BE2C (cell line): ENCODE measurements at regions not wholly inside any gene's neighbourhood (a gene's known extent, or its start where the extent isn't known, plus 50 kb on each side); places are given as distances from the start of the nearest gene placed in this dataset.
"Not testable (repeated sequence)": the region's sequence is repeated elsewhere in the genome, so short reads cannot be mapped to it uniquely, and the experiment has no call there.

ENCODE experiments used
- DNase-seq: peaks from one replicate; pipeline ENCODE4 v3.0.0-alpha.2; 2020
- H3K27me3 ChIP-seq: fragments of 250-450 bp; sonication (Bioruptor Pico); 2 replicates; pipeline ENCODE4 v1.5.1; 2020; ENCODE audit warnings: mild to moderate bottlenecking
- H3K36me3 ChIP-seq: fragments of 250-450 bp; sonication (Bioruptor Pico); 2 replicates; pipeline ENCODE4 v1.5.1; 2020; ENCODE audit warnings: mild to moderate bottlenecking
- H3K4me1 ChIP-seq: fragments of 250-450 bp; sonication (Bioruptor Pico); 2 replicates; pipeline ENCODE4 v1.5.1; 2020
- H3K4me3 ChIP-seq: 2 replicates; pipeline ENCODE4 v1.5.1; 2011; ENCODE audit warnings: low read depth, low read length
- H3K9me3 ChIP-seq: fragments of 250-450 bp; sonication (Bioruptor Pico); 2 replicates; pipeline ENCODE4 v1.5.1; 2020
- TF ChIP-seq, protein P1 (sequence below): IDR thresholded peaks from 2 replicates; pipeline ENCODE4 v1.5.1; 2012; ENCODE audit warnings: mild to moderate bottlenecking, low read depth, low read length

DNA sequence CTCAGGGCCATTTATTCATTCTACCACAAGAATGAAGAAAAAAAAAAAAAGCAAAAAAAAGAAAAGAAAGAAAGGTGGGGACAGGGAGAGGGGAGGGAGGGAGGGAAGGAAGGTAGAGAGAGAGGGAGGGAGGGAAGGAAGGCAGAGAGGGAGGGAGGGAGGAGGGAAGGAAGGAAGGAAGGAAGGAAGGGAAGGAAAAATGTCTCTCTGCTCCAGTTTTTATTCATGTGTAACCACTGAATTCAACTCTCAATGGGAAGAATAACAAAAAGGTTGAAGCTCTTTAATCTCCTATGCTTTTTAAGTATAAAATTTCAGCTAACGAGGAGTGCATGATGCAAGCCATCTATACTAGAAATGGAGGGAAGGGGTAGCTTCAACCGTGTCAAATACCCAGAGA is 287.3 kb downstream of the MREG start:
- H3K4me3 ChIP-seq, result no peak overlapping the region
- no peaks in the 10 kb centered on the region for H3K4me1 ChIP-seq
- H3K27me3 ChIP-seq, result no peaks in the 10 kb centered on the region
- H3K36me3 ChIP-seq, result no peaks in the 10 kb centered on the region
- no peak for DNase-seq
- TF ChIP-seq, protein P1, sequence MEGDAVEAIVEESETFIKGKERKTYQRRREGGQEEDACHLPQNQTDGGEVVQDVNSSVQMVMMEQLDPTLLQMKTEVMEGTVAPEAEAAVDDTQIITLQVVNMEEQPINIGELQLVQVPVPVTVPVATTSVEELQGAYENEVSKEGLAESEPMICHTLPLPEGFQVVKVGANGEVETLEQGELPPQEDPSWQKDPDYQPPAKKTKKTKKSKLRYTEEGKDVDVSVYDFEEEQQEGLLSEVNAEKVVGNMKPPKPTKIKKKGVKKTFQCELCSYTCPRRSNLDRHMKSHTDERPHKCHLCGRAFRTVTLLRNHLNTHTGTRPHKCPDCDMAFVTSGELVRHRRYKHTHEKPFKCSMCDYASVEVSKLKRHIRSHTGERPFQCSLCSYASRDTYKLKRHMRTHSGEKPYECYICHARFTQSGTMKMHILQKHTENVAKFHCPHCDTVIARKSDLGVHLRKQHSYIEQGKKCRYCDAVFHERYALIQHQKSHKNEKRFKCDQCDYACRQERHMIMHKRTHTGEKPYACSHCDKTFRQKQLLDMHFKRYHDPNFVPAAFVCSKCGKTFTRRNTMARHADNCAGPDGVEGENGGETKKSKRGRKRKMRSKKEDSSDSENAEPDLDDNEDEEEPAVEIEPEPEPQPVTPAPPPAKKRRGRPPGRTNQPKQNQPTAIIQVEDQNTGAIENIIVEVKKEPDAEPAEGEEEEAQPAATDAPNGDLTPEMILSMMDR, result no peak
- no peaks in the 10 kb centered on the region for H3K9me3 ChIP-seq

GRCh38 chr2:215724146-215724545 is 288.3 kb upstream of the FN1 start:
- H3K36me3 ChIP-seq, result no peaks in the 10 kb centered on the region
- H3K4me3 ChIP-seq, result no peak overlapping the region
- DNase-seq, result no peak
- TF ChIP-seq, protein P1, result no peak
- H3K27me3 ChIP-seq, result no peaks in the 10 kb centered on the region
- H3K4me1 ChIP-seq, result no peaks in the 10 kb centered on the region
- H3K9me3 ChIP-seq, result no peaks in the 10 kb centered on the region

DNA sequence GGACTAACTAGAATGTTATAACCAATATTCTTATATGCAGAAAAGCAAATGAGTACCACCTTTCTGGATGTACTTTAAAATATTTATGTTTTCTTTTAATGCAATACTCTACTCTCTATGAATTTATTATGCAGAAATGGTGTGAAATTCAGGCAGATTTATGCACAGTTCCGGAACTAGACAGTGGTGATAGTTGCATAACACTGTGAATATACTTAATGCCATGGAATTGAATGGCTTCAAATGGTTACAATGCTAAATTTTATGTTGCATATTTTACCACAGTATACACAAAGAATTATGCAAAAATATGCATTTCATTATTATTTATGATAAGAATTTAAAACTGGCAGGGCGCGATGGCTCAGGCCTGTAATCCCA is 287.8 kb upstream of the FN1 start:
- TF ChIP-seq, protein P1, result no peak
- Histone ChIP-seq H3K4me1 (no peaks in the 10 kb centered on the region), H3K4me3 (no peak overlapping the region), H3K9me3 (no peaks in the 10 kb centered on the region), H3K27me3 (no peaks in the 10 kb centered on the region), H3K36me3 (no peaks in the 10 kb centered on the region)
- DNase-seq, result no peak

GRCh38 chr2:215722986-215723630 is 287.2 kb upstream of the FN1 start:
- Histone ChIP-seq H3K27me3 (no peaks in the 10 kb centered on the region), H3K4me3 (no peak overlapping the region), H3K4me1 (no peaks in the 10 kb centered on the region), H3K36me3 (no peaks in the 10 kb centered on the region), H3K9me3 (no peaks in the 10 kb centered on the region)
- TF ChIP-seq, protein P1, result no peak
- no peak for DNase-seq

GRCh38 chr2:215722125-215722524 is 286.3 kb upstream of the FN1 start:
- DNase-seq, result no peak
- no peak overlapping the region for H3K4me3 ChIP-seq
- H3K27me3 ChIP-seq, result no peaks in the 10 kb centered on the region
- TF ChIP-seq, protein P1, result no peak
- H3K36me3 ChIP-seq, result no peaks in the 10 kb centered on the region
- H3K4me1 ChIP-seq, result no peaks in the 10 kb centered on the region
- H3K9me3 ChIP-seq, result no peaks in the 10 kb centered on the region

- H3K27me3 ChIP-seq, H3K9me3 ChIP-seq, H3K4me3 ChIP-seq, H3K36me3 ChIP-seq, H3K4me1 ChIP-seq, DNase-seq: not testable (repeated sequence)
Measured at GRCh38 chr2:215721515-215721914, 285.6 kb upstream of the FN1 start.

- Histone ChIP-seq H3K4me1 (no peaks in the 10 kb centered on the region), H3K27me3 (no peaks in the 10 kb centered on the region), H3K9me3 (no peaks in the 10 kb centered on the region), H3K4me3 (no peak overlapping the region), H3K36me3 (no peaks in the 10 kb centered on the region)
- no peak for DNase-seq
- TF ChIP-seq, protein P1, result no peak
Measured at GRCh38 chr2:215718890-215719289, 283.0 kb upstream of the FN1 start.
